ENCODE measurements at regions not wholly inside any gene's neighbourhood (a gene's known extent, or its start where the extent isn't known, plus 50 kb on each side); places are given as distances from the start of the nearest gene placed in this dataset.

GRCh38 chr4:126058596-126058995 is 743.8 kb downstream of the FAT4 start:
- 92 to 95% methylated on average over 2 of the region's 2 CpGs for WGBS, 2 donors (ENCODE audit: low coverage in 1 of 2)
- H3K4me1 ChIP-seq, result no peaks in the 10 kb centered on the region
- ATAC-seq, result no peak
- H3K9me3 ChIP-seq, result no peaks in the 10 kb centered on the region
- no peaks in the 10 kb centered on the region for H3K27me3 ChIP-seq
- no peak overlapping the region for H3K4me3 ChIP-seq
- H3K27ac ChIP-seq, result no peak overlapping the region
- no peaks in the 10 kb centered on the region for H3K36me3 ChIP-seq
- TF ChIP-seq POLR2AphosphoS5 (IDR thresholded peaks at IDR 0.05), result no peak
- TF ChIP-seq EP300 (IDR thresholded peaks at IDR 0.05), result no peak
- no peak for TF ChIP-seq CTCF (IDR thresholded peaks at IDR 0.05)
- no peak for TF ChIP-seq POLR2A (IDR thresholded peaks at IDR 0.05)

- WGBS, 2 donors (ENCODE audit: low coverage in 1 of 2), result 82 to 90% methylated on average over 2 to 3 of the region's 4 CpGs
- Histone ChIP-seq H3K4me3 (no peak overlapping the region), H3K4me1 (no peaks in the 10 kb centered on the region), H3K27ac (no peak overlapping the region), H3K9me3 (no peaks in the 10 kb centered on the region), H3K36me3 (no peaks in the 10 kb centered on the region), H3K27me3 (no peaks in the 10 kb centered on the region)
- no peak for ATAC-seq
- TF ChIP-seq CTCF (IDR thresholded peaks at IDR 0.05) (no peak), POLR2AphosphoS5 (IDR thresholded peaks at IDR 0.05) (no peak), EP300 (IDR thresholded peaks at IDR 0.05) (no peak), POLR2A (IDR thresholded peaks at IDR 0.05) (no peak)
These were observed 746.9 kb downstream of the FAT4 start for GRCh38 chr4:126061655-126062054.

DNA sequence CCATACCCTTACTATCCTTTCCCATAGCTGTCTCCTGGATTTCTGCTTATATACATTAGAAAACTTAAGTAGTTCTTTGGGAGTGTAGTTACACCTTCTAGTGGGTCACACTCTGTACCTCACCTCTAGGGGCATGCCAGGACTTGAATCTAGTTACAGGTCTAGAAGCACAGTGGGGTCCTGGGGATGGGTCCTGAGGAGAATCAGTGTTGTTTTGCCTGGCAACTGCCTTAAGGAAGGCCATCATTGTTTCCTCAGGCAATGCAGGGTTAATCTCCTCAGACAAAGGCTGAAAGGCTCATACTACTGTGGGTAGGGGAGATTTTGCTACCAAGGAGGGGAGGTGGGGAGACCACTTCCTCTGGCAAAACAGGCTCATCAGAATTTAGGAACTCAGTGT is 750.3 kb downstream of the FAT4 start:
- H3K27ac ChIP-seq, result no peak overlapping the region
- no peak overlapping the region for H3K4me3 ChIP-seq
- no peaks in the 10 kb centered on the region for H3K4me1 ChIP-seq
- H3K27me3 ChIP-seq, result no peaks in the 10 kb centered on the region
- no peak for ATAC-seq
- TF ChIP-seq CTCF (IDR thresholded peaks at IDR 0.05) (no peak), POLR2AphosphoS5 (IDR thresholded peaks at IDR 0.05) (no peak), EP300 (IDR thresholded peaks at IDR 0.05) (no peak), POLR2A (IDR thresholded peaks at IDR 0.05) (no peak)
- H3K9me3 ChIP-seq, result no peaks in the 10 kb centered on the region
- no peaks in the 10 kb centered on the region for H3K36me3 ChIP-seq

DNA sequence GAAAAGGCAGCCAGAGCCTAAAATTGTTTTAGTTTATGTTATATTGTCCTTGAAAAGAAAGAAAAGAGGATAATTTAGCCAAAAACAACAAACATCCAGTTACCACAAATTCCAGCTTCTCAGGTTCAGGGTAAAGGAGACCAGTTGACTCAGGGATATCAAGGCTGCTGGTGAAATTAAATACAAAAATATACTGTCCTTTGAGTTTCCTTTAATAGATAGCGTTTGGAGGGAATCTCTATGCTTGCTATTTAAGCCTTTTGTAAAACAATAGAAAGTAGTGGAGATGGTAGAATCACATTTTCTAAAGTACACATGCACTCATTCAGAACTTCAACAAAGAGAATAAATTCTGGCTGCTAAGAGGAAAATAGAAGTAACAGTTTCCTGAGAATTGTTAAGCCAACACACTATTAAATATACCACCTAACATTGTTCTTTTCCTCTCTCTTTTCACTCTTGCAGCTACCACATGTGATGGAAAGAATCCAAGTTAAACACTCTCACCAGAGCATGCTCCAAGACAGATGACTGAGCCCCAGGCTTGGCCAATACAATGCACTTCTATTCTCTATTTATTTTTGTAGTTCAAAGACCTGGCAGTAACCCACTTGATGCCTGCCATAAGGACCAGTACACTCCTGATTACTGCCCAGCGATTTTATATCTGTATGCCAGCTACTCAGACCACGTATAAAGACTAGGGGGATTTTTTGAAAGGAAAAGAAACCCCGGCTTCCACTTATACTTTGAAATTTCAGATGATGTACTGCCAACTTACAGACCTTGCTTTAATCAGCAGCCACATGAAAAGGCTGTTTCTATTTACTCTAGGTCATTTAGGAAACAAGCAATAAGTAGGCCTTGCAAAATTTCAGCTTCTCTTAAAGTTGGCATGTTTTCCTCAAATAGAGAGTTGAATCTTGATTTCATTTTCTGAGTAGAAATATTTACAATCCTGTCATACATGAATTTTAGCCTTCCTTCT is 756.9 kb downstream of the FAT4 start:
- Histone ChIP-seq H3K9me3 (no peaks in the 10 kb centered on the region), H3K27me3 (no peaks in the 10 kb centered on the region), H3K4me1 (peaks cover 0 to 15% (median 2%) of the 10 kb centered on the region in 3 donors), H3K27ac (peak overlapping the region in 1 of 4 donors; percentile 26), H3K4me3 (no peak overlapping the region), H3K36me3 (no peaks in the 10 kb centered on the region)
- TF ChIP-seq POLR2A (IDR thresholded peaks at IDR 0.05), result no peak
- no peak for TF ChIP-seq EP300 (IDR thresholded peaks at IDR 0.05)
- no peak for TF ChIP-seq POLR2AphosphoS5 (IDR thresholded peaks at IDR 0.05)
- TF ChIP-seq CTCF (IDR thresholded peaks at IDR 0.05), result no peak
- WGBS, 2 donors (ENCODE audit: low coverage in 1 of 2), result 11 to 15% methylated on average over 2 to 4 of the region's 4 CpGs
- no peak for ATAC-seq

GRCh38 chr4:126081336-126081735 is 766.6 kb downstream of the FAT4 start:
- ATAC-seq, result no peak
- H3K9me3 ChIP-seq, result no peaks in the 10 kb centered on the region
- no peaks in the 10 kb centered on the region for H3K27me3 ChIP-seq
- H3K36me3 ChIP-seq, result no peaks in the 10 kb centered on the region
- H3K4me1 ChIP-seq, result no peaks in the 10 kb centered on the region
- TF ChIP-seq POLR2AphosphoS5 (IDR thresholded peaks at IDR 0.05) (no peak), EP300 (IDR thresholded peaks at IDR 0.05) (no peak), CTCF (IDR thresholded peaks at IDR 0.05) (no peak), POLR2A (IDR thresholded peaks at IDR 0.05) (no peak)
- no peak overlapping the region for H3K27ac ChIP-seq
- H3K4me3 ChIP-seq, result no peak overlapping the region
- 69 to 94% methylated on average over 3 of the region's 3 CpGs for WGBS, 2 donors (ENCODE audit: low coverage in 1 of 2)
